ENCODE measurements at regions not wholly inside any gene's neighbourhood (a gene's known extent, or its start where the extent isn't known, plus 50 kb on each side); places are given as distances from the start of the nearest gene placed in this dataset.
A peak's percentile ranks its signal among the peaks of the same experiment; 100 is the strongest.
"Not testable (repeated sequence)": the region's sequence is repeated elsewhere in the genome, so short reads cannot be mapped to it uniquely, and the experiment has no call there.

DNA sequence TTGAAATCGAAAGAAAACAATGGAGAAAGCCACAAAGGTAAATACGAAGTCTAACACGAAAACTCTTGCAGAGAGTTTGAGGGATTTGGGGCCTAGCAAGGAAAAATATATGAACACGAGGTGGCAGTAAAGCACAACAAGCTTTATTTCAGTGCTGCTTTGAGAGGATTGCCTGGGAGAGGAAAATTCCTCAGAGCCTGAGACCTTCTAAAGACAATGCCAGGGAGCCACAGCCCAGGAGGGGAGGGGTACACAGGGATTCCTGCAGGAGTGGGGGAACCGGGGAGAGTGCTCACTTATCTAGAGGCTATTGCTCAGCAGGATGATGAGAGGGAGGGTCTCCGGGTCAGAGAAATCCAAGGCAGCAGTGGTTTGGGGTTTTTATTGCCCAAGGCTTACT lies 134.9 kb upstream of the ADCY2 start:
- Histone ChIP-seq H3K27ac (no peak overlapping the region), H3K27me3 (no peaks in the 10 kb centered on the region), H3K4me1 (no peaks in the 10 kb centered on the region), H3K36me3 (no peaks in the 10 kb centered on the region), H3K4me3 (no peak overlapping the region), H3K9me3 (no peaks in the 10 kb centered on the region)
- WGBS, 2 donors, result 19 to 26% methylated on average over 6 of the region's 6 CpGs
- intact Hi-C loops (cut with DNase I), result no loop called here
- DNase-seq, result no peak
- TF ChIP-seq, protein P1, sequence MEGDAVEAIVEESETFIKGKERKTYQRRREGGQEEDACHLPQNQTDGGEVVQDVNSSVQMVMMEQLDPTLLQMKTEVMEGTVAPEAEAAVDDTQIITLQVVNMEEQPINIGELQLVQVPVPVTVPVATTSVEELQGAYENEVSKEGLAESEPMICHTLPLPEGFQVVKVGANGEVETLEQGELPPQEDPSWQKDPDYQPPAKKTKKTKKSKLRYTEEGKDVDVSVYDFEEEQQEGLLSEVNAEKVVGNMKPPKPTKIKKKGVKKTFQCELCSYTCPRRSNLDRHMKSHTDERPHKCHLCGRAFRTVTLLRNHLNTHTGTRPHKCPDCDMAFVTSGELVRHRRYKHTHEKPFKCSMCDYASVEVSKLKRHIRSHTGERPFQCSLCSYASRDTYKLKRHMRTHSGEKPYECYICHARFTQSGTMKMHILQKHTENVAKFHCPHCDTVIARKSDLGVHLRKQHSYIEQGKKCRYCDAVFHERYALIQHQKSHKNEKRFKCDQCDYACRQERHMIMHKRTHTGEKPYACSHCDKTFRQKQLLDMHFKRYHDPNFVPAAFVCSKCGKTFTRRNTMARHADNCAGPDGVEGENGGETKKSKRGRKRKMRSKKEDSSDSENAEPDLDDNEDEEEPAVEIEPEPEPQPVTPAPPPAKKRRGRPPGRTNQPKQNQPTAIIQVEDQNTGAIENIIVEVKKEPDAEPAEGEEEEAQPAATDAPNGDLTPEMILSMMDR (IDR thresholded peaks at IDR 0.05), result peak in 4 of 6 experiments; percentile 30 to 47 (median 38)
- TF ChIP-seq POLR2A (IDR thresholded peaks at IDR 0.05), result no peak

DNA sequence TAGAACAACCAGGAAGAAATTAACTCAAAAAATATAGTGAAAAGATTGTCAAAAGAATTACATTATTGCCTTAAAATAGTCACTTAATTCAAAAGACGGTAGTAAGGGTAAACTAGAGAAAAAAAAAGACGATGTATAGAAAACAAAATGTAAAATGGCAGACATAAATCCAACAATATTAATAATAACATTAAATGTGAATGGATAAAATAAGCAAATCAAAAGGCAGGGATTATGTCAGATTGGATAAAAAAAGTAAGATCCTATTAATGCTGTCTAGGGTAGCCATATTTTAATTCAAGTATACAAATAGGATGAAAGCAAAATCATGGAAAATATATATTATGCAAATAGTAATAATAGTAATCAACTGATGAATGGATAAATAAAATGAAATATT lies 134.0 kb upstream of the ADCY2 start:
- no peak for DNase-seq
- 98 to 100% methylated on average over 2 of the region's 2 CpGs for whole genome bisulfite sequencing, 2 donors
- Histone ChIP-seq H3K4me3 (no peak overlapping the region), H3K36me3 (no peaks in the 10 kb centered on the region), H3K27ac (no peak overlapping the region), H3K4me1 (no peaks in the 10 kb centered on the region), H3K27me3 (no peaks in the 10 kb centered on the region), H3K9me3 (no peaks in the 10 kb centered on the region)
- no peak for TF ChIP-seq POLR2A (IDR thresholded peaks at IDR 0.05)
- TF ChIP-seq, protein P1 (IDR thresholded peaks at IDR 0.05), result no peak
- intact Hi-C loops (cut with DNase I), result no loop called here

DNA sequence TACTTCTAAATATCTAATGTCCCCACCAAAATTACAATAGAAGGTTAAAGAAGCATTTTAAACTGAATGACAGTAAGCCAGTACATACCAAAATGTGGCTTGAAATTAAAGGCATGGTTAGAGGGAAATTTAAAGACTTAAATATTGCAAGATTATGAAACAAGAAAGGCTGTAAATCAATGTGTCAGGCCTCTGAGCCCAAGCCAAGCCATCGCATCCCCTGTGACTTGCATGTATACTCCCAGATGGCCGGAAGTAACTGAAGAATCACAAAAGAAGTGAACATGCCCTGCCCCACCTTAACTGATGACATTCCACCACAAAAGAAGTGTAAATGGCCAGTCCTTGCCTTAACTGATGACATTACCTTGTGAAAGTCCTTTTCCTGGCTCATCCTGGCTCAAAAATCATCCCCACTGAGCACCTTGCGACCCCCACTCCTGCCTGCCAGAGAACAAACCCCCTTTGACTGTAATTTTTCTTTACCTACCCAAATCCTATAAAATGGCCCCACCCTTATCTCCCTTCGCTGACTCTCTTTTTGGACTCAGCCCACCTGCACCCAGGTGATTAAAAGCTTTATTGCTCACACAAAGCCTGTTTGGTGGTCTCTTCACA lies 132.4 kb upstream of the ADCY2 start:
- WGBS, 2 donors, result 42 to 59% methylated on average over 4 of the region's 4 CpGs
- H3K27me3 ChIP-seq; H3K4me3 ChIP-seq; H3K4me1 ChIP-seq; H3K9me3 ChIP-seq; DNase-seq; intact Hi-C loops (cut with DNase I); H3K36me3 ChIP-seq; H3K27ac ChIP-seq: not testable (repeated sequence)

DNA sequence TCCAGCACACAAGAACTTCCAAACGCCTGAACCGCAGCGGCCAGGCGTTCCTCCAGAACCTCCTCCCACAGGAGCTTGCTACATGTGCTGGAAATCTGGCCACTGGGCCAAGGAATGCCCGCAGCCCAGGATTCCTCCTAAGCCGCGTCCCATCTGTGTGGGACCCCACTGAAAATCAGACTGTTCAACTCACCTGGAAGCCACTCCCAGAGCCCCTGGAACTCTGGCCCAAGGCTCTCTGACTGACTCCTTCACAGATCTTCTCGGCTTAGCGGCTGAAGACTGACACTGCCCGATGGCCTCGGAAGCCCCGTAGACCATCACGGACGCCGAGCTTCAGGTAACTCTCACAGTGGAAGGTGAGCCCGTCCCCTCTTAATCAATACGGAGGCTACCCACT lies 130.2 kb upstream of the ADCY2 start:
- H3K36me3 ChIP-seq; H3K9me3 ChIP-seq; H3K4me3 ChIP-seq; H3K27me3 ChIP-seq; H3K27ac ChIP-seq; H3K4me1 ChIP-seq; DNase-seq; intact Hi-C loops (cut with DNase I): not testable (repeated sequence)
- 90 to 98% methylated on average over 9 to 10 of the region's 17 CpGs for WGBS, 2 donors

DNA sequence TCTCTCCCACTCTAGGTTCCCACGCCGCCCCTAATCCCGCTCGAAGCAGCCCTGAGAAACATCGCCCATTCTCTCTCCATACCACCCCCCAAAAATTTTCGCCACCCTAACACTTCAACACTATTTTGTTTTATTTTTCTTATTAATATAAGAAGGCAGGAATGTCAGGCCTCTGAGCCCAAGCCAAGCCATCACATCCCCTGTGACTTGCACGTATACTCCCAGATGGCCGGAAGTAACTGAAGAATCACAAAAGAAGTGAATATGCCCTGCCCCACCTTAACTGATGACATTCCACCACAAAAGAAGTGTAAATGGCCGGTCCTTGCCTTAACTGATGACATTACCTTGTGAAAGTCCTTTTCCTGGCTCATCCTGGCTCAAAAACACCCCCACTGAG lies 127.2 kb upstream of the ADCY2 start:
- DNase-seq; H3K27ac ChIP-seq; H3K36me3 ChIP-seq; H3K27me3 ChIP-seq; H3K4me3 ChIP-seq; H3K4me1 ChIP-seq; H3K9me3 ChIP-seq; intact Hi-C loops (cut with DNase I): not testable (repeated sequence)
- 17 to 77% methylated on average over 1 to 8 of the region's 9 CpGs for WGBS, 2 donors

DNA sequence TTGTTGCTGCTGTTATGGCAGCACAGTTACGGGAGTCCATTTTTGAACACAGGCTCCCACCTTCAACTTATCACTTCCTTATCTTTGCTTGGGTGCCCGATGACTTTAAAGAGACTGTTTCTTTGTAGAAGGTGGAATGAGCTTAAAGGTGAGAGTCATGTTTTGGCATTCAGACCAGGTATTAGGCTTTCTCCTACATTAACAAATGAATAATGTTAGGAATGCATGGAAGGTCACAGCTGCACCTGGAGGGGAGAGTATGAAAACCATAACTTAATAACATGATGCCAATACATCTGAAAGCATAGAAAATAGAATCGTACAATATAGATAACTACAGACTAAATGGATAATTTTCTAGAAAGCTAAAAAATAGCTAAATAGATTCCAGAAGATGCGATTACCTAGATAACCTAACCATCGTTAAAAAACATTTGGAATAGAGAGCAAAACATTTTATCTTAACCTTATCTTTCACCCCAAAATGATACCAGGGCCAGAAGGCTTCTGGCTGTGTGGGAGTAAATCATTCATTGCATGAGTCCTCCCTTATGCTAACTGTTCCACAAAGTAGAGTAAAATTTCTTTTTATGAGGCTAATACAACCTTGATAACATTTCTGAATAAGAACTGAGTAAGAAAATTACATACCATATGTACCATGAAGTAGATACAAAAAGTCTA lies 126.2 kb upstream of the ADCY2 start:
- no peaks in the 10 kb centered on the region for H3K36me3 ChIP-seq
- H3K27ac ChIP-seq, result no peak overlapping the region
- no peaks in the 10 kb centered on the region for H3K4me1 ChIP-seq
- no peaks in the 10 kb centered on the region for H3K9me3 ChIP-seq
- 53 to 64% methylated on average over 5 of the region's 5 CpGs for WGBS, 2 donors
- DNase-seq, result no peak
- no peaks in the 10 kb centered on the region for H3K27me3 ChIP-seq
- intact Hi-C loops (cut with DNase I), result no loop called here
- TF ChIP-seq, protein P1 (IDR thresholded peaks at IDR 0.05), result no peak
- no peak for TF ChIP-seq POLR2A (IDR thresholded peaks at IDR 0.05)
- no peak overlapping the region for H3K4me3 ChIP-seq

Data from esophagus squamous epithelium (tissue), 5 donors.